GM12878 (cell line): ENCODE measurements at regions not wholly inside any gene's neighbourhood (a gene's known extent, or its start where the extent isn't known, plus 50 kb on each side); places are given as distances from the start of the nearest gene placed in this dataset.

ENCODE experiments used
- CEBPB ChIP-seq, 2 experiments: fragments of 150-350 bp in 1 of 2; IDR thresholded peaks; 2 replicates each; pipeline ENCODE4 v1.6.1; 2012 to 2014; ENCODE audit warnings: low read depth in 2 of 2, low read length in 2 of 2, borderline replicate concordance in 1 of 2, inconsistent platforms in 1 of 2
- CTCF ChIP-seq, 3 experiments: IDR thresholded peaks in 2 of 3; conservative IDR thresholded peaks in 1 of 3; 2 replicates each; pipeline ENCODE4 v1.5.1; 2011; ENCODE audit warnings: low read depth in 3 of 3, low read length in 3 of 3, mild to moderate bottlenecking in 3 of 3, control low read depth in 2 of 3, moderate library complexity in 2 of 3, inconsistent platforms in 1 of 3, mixed read lengths in 1 of 3; ENCODE audit not compliant: control insufficient read depth in 2 of 3, insufficient read depth in 1 of 3; ENCODE audit errors: extremely low read depth in 1 of 3
- EZH2 ChIP-seq: IDR thresholded peaks from 2 replicates; pipeline ENCODE4 v1.6.1; 2012; ENCODE audit warnings: low read depth, mild to moderate bottlenecking, control low read depth, inconsistent platforms, low read length, borderline replicate concordance; ENCODE audit not compliant: control insufficient read depth
- KDM1A ChIP-seq: fragments of 200-600 bp; sonication (generic); IDR thresholded peaks from 2 replicates; pipeline ENCODE4 v1.6.1; 2016; ENCODE audit warnings: borderline replicate concordance
- RAD21 ChIP-seq: IDR thresholded peaks from 2 replicates; pipeline ENCODE4 v1.6.1; 2011; ENCODE audit warnings: mild to moderate bottlenecking, low read depth, low read length, moderate library complexity; ENCODE audit not compliant: insufficient read depth
- REST ChIP-seq: IDR thresholded peaks from 2 replicates; pipeline ENCODE4 v1.6.1; 2012; ENCODE audit warnings: mild to moderate bottlenecking, low read depth, low read length
- RFX5 ChIP-seq: IDR thresholded peaks from 2 replicates; pipeline ENCODE4 v1.6.1; 2011; ENCODE audit warnings: low read depth, low read length, improper control_type of control experiment
- YY1 ChIP-seq: IDR thresholded peaks from 2 replicates; pipeline ENCODE4 v1.6.1; 2011; ENCODE audit warnings: low read depth, mild to moderate bottlenecking, low read length

- TF ChIP-seq CEBPB (IDR thresholded peaks at IDR 0.05; ENCODE audit: borderline replicate concordance in 1 of 2, low read depth in 2 of 2, low read length in 2 of 2) (no peak), EZH2 (no peak), RFX5 (no peak), RAD21 (no peak), REST (no peak), CTCF (IDR thresholded peaks at IDR 0.05 in 2 of 3, conservative IDR thresholded peaks at IDR 0.05 in 1 of 3; ENCODE audit: control insufficient read depth in 2 of 3, extremely low read depth in 1 of 3, insufficient read depth in 1 of 3, low read depth in 3 of 3, low read length in 3 of 3) (no peak), YY1 (no peak), KDM1A (no peak)
Measured at GRCh38 chr6:166057431-166057830, 110.2 kb downstream of the TBXT start.
